ENCODE measurements at regions not wholly inside any gene's neighbourhood (a gene's known extent, or its start where the extent isn't known, plus 50 kb on each side); places are given as distances from the start of the nearest gene placed in this dataset.

DNA sequence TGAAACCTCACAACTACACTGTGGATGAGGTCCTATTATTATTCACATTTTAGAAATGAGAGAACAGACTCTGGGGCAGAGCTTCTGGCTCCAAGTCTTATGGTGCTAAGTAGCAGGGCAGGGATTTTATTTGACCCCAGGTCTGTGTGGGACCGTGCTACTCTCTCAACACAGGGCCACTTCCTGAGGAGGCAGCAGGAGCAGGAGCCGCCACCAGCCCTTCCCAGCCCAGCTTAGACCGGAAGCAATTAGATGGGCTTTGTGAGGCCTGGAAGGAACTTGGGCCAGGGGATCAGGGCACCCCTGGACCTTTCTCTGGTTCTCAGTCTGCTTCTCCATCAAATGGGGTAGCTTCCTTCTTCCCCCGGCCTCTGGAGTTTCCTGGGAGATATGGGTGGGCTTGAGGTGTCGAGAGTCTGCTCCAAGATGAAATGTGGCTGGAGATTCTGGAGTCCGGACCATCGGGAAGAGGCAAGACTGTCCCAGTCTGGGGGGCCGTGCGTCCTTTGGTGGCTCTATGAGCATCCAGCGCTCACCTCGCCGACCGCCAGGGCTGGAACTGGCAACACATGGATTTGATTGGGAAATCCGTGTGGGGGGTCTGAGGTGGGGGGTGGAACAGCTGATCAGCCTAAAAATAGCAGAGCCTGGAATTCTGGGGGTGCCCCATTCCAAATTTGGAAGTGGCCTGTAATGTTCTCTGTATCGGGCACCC, 136.8 kb downstream of the FOXD2 start:
- TF ChIP-seq, protein P1, sequence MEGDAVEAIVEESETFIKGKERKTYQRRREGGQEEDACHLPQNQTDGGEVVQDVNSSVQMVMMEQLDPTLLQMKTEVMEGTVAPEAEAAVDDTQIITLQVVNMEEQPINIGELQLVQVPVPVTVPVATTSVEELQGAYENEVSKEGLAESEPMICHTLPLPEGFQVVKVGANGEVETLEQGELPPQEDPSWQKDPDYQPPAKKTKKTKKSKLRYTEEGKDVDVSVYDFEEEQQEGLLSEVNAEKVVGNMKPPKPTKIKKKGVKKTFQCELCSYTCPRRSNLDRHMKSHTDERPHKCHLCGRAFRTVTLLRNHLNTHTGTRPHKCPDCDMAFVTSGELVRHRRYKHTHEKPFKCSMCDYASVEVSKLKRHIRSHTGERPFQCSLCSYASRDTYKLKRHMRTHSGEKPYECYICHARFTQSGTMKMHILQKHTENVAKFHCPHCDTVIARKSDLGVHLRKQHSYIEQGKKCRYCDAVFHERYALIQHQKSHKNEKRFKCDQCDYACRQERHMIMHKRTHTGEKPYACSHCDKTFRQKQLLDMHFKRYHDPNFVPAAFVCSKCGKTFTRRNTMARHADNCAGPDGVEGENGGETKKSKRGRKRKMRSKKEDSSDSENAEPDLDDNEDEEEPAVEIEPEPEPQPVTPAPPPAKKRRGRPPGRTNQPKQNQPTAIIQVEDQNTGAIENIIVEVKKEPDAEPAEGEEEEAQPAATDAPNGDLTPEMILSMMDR (IDR thresholded peaks at IDR 0.05): no peak
- H3K36me3 ChIP-seq: no peaks in the 10 kb centered on the region
- H3K27ac ChIP-seq: no peak overlapping the region
- H3K27me3 ChIP-seq: no peaks in the 10 kb centered on the region
- DNase-seq (ENCODE audit: low spot score in 2 of 2): no peak
- peaks cover 0 to 5% of the 10 kb centered on the region in 2 donors for H3K4me1 ChIP-seq
- no peaks in the 10 kb centered on the region for H3K9me3 ChIP-seq
- no peak overlapping the region for H3K4me3 ChIP-seq
- intact Hi-C loops (cut with DNase I): loop anchor here (5.0 kb wide), 1 partner anchor 57 kb away; no protein-coding TSS in a partner anchor

DNA sequence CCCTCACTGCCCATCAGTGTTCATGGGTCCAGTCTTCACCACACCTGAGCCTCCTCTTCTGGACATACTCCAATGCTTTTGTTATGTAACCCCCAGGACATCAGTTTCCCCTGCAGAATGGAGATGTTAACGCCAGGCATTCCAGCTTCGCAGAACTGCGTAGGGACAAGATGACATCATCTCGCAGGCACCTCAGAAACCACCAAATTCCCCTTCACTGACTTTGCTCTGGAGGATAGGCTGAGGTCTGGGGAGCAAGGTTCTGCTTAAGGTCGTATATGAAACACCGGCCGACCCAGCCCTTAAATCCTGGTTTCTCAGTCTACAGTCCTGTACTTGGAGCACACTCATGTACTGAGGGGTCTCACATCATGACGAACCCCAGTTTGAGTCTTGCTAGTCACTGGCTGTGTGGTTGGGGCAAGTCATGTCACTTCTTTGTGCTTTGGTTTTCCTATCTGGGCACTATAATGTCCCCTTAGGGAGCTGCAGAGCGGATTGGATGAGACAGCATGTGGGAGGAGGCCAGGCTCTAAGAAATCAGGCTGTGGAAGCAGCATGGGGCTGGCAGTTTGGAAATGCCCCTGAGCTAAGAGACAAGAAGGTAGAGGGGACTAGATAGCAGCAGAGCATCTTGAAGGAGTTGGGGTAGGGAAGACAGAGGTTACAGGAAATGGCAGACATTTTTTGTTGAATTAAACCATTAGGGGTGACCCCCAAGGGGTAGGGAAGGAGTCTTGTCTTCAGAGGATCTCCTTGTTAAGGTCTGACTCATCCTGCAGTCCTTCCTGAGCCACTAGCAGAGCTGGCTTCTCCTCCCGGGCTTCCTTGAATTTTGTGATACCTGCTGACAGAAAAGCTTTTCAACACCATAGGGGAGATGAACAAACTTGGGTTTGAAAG, 138.3 kb downstream of the FOXD2 start:
- Histone ChIP-seq H3K4me3 (no peak overlapping the region), H3K27me3 (no peaks in the 10 kb centered on the region), H3K27ac (no peak overlapping the region), H3K9me3 (no peaks in the 10 kb centered on the region), H3K4me1 (no peaks in the 10 kb centered on the region), H3K36me3 (no peaks in the 10 kb centered on the region)
- TF ChIP-seq, protein P1 (IDR thresholded peaks at IDR 0.05): no peak
- DNase-seq (ENCODE audit: low spot score in 2 of 2): no peak
- intact Hi-C loops (cut with DNase I): no loop called here

DNA sequence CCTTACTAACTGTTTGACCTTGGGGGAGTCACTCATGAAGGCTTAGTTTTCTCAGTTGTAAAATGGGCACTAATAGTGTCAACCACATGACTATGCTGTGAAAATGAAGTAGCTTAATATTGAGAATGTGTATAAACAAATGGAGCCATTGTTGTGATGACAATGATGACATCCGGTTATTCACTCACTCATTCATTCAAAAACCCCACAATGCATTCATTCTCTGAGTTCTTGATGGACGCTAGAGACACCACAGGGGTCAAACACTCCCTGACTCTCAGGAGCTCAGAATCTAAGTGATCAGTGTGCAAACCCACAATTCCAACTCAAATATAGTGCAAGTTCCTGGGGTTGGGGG, 138.9 kb downstream of the FOXD2 start:
- Histone ChIP-seq H3K27me3 (no peaks in the 10 kb centered on the region), H3K36me3 (no peaks in the 10 kb centered on the region), H3K4me1 (no peaks in the 10 kb centered on the region), H3K9me3 (no peaks in the 10 kb centered on the region), H3K27ac (no peak overlapping the region), H3K4me3 (no peak overlapping the region)
- TF ChIP-seq, protein P1 (IDR thresholded peaks at IDR 0.05): no peak
- intact Hi-C loops (cut with DNase I): no loop called here
- DNase-seq (ENCODE audit: low spot score in 2 of 2): no peak

DNA sequence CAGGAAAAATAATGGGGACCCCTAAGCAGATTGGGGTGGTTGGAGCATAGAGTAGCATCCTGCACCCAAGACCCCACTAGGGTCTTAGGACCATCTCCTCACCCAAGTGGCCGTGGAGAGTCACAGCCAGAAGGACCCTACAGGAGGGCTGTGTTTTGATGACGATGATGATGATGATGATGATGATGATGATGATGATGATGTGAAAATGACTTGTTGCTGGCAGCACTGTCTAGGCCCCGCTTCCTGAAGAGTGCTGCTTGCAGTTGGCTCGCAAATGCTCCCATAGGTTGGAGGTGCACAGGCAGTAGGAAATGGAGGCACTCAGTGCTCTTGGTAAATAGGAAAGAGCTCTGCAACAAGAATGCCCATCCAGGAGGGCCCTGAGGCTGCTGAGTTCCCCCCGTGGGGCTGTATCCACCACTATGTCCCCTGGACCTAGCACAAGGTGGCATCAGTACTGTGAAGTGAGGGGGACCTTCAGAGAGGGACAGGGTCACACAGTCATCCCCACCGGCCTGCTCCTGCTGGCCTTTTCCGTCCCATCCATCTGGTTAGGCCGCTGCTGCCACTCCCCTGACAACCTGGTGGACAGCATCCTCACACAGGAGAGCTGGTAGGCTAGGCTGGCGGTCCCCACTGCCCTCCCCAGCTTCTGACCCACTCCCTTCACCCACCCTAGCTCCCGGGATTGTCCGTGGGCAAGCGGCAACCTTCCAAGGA, 139.6 kb downstream of the FOXD2 start:
- Histone ChIP-seq H3K4me1 (no peaks in the 10 kb centered on the region), H3K36me3 (no peaks in the 10 kb centered on the region), H3K4me3 (no peak overlapping the region), H3K27ac (no peak overlapping the region), H3K9me3 (no peaks in the 10 kb centered on the region), H3K27me3 (no peaks in the 10 kb centered on the region)
- DNase-seq (ENCODE audit: low spot score in 2 of 2): no peak
- TF ChIP-seq, protein P1 (IDR thresholded peaks at IDR 0.05): no peak
- intact Hi-C loops (cut with DNase I): no loop called here

DNA sequence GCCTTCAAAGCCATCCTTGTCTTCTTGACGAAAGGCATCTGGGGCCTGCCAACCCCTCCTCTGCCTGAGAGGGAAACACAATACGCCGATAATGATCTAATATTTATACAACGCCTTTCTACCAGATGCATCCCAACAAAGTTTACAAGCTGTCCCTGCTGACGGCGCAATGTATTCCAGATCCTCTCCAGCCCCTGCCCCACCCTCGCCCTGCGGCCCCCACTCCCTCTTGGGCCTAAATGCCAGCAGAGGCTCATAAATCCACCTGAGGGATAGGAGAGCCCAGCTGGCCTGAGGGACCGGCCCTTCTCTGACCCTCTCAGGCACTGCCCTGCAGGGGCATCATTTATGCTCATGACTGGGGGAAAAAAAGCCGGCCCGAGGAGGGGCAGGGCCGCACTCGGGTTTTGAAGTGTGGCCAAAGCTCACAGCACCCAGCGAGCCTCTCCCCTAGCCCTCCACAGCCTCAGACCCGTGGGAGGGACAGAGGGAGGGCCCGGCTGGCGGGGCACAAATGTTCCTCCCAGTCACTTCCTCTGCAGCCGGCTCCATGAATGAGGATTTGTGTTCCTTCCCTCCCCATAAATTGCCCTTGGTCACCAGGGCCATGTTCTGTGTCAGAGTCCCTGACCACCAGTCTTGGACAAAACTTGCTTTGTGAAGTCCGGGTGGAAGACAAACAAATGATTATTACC, 140.3 kb downstream of the FOXD2 start:
- H3K4me3 ChIP-seq: no peak overlapping the region
- intact Hi-C loops (cut with DNase I): no loop called here
- H3K27ac ChIP-seq: no peak overlapping the region
- TF ChIP-seq, protein P1 (IDR thresholded peaks at IDR 0.05): no peak
- no peaks in the 10 kb centered on the region for H3K4me1 ChIP-seq
- H3K36me3 ChIP-seq: no peaks in the 10 kb centered on the region
- no peaks in the 10 kb centered on the region for H3K9me3 ChIP-seq
- no peaks in the 10 kb centered on the region for H3K27me3 ChIP-seq
- no peak for DNase-seq (ENCODE audit: low spot score in 2 of 2)

All from ascending aorta (tissue), 2 donors.